OCI-LY3 (cell line): ENCODE measurements at regions not wholly inside any gene's neighbourhood (a gene's known extent, or its start where the extent isn't known, plus 50 kb on each side); places are given as distances from the start of the nearest gene placed in this dataset.

Experiments used
- H2AFZ ChIP-seq: fragments of 200-600, 300-600 bp; shearing (Covaris generic); 2 replicates; pipeline ENCODE4 v1.6.0; 2014; ENCODE audit warnings: antibody characterized with exemption, low read depth, low read length
- H3K27ac ChIP-seq: fragments of 200-600, 300-600 bp; sonication (generic); 2 replicates; pipeline ENCODE4 v1.5.1; 2014; ENCODE audit warnings: mild to moderate bottlenecking, low read length, moderate library complexity, mixed read lengths
- H3K27me3 ChIP-seq: fragments of 200-600, 300-600 bp; sonication (generic); 2 replicates; pipeline ENCODE4 v1.6.1; 2014; ENCODE audit warnings: low read depth, low read length, mixed read lengths
- H3K36me3 ChIP-seq: fragments of 200-600, 300-600 bp; sonication (generic); replicated peaks from 2 replicates; pipeline ENCODE3; 2014; ENCODE audit warnings: low read depth, low read length, mixed read lengths
- H3K4me1 ChIP-seq: fragments of 300-600, 200-600 bp; sonication (generic); 2 replicates; pipeline ENCODE4 v1.6.1; 2014; ENCODE audit warnings: low read length, mixed read lengths
- H3K4me2 ChIP-seq: fragments of 200-600, 300-600 bp; sonication (generic); 2 replicates; pipeline ENCODE4 v1.6.1; 2014; ENCODE audit warnings: low read length, mixed read lengths
- H3K4me3 ChIP-seq: fragments of 300-600, 200-600 bp; sonication (generic); 2 replicates; pipeline ENCODE4 v1.5.1; 2014; ENCODE audit warnings: antibody characterized with exemption, mild to moderate bottlenecking, low read length, moderate library complexity
- H3K79me2 ChIP-seq: fragments of 300-600, 200-600 bp; shearing (Covaris generic); 2 replicates; pipeline ENCODE4 v1.6.1; 2014; ENCODE audit warnings: mild to moderate bottlenecking, low read length, mixed read lengths
- H3K9ac ChIP-seq: fragments of 300-600, 200-600 bp; shearing (Covaris generic); 2 replicates; pipeline ENCODE4 v1.6.0; 2014; ENCODE audit warnings: mild to moderate bottlenecking, low read length, moderate library complexity
- H3K9me3 ChIP-seq: fragments of 200-600, 300-600 bp; shearing (Covaris generic); 2 replicates; pipeline ENCODE4 v1.6.1; 2014; ENCODE audit warnings: low read length, mixed read lengths; ENCODE audit not compliant: insufficient read depth
- H4K20me1 ChIP-seq: fragments of 200-600, 300-600 bp; sonication (generic); 2 replicates; pipeline ENCODE4 v1.6.1; 2016; ENCODE audit warnings: low read length, mixed read lengths; ENCODE audit not compliant: insufficient read depth
- CTCF ChIP-seq: fragments of 200-600, 300-600 bp; sonication (generic); IDR thresholded peaks from 2 replicates; pipeline ENCODE4 v1.5.1; 2014; ENCODE audit warnings: antibody characterized with exemption, low read length, low read depth
- EZH2phosphoT487 ChIP-seq: fragments of 200-600 bp; shearing (Covaris generic); IDR thresholded peaks from 2 replicates; pipeline ENCODE4 v1.6.1; 2018; ENCODE audit warnings: antibody characterized with exemption, mixed run types, low read depth

- no peaks in the 10 kb centered on the region for H3K27me3 ChIP-seq
- no peaks in the 10 kb centered on the region for H4K20me1 ChIP-seq
- no peaks in the 10 kb centered on the region for H3K36me3 ChIP-seq
- no peak overlapping the region for H2AFZ ChIP-seq
- H3K4me3 ChIP-seq: no peak overlapping the region
- H3K4me2 ChIP-seq: no peak overlapping the region
- no peaks in the 10 kb centered on the region for H3K79me2 ChIP-seq
- no peak overlapping the region for H3K9ac ChIP-seq
- H3K9me3 ChIP-seq: no peaks in the 10 kb centered on the region
- H3K27ac ChIP-seq: no peak overlapping the region
- no peaks in the 10 kb centered on the region for H3K4me1 ChIP-seq
- TF ChIP-seq EZH2phosphoT487 (no peak), CTCF (no peak)
Measured at GRCh38 chr5:57754616-57755015, 272.0 kb upstream of the ACTBL2 start.

- Histone ChIP-seq H3K79me2 (no peaks in the 10 kb centered on the region), H3K4me1 (no peaks in the 10 kb centered on the region), H3K27ac (no peak overlapping the region), H3K4me2 (no peak overlapping the region), H4K20me1 (no peaks in the 10 kb centered on the region), H2AFZ (no peak overlapping the region), H3K9me3 (no peaks in the 10 kb centered on the region), H3K9ac (no peak overlapping the region), H3K36me3 (no peaks in the 10 kb centered on the region), H3K4me3 (no peak overlapping the region), H3K27me3 (no peaks in the 10 kb centered on the region)
- TF ChIP-seq EZH2phosphoT487 (no peak), CTCF (no peak)
Measured at GRCh38 chr5:57753446-57753845, 270.8 kb upstream of the ACTBL2 start.

- H3K27me3 ChIP-seq: no peaks in the 10 kb centered on the region
- H3K36me3 ChIP-seq: no peaks in the 10 kb centered on the region
- no peak overlapping the region for H2AFZ ChIP-seq
- no peak for TF ChIP-seq CTCF
- no peak for TF ChIP-seq EZH2phosphoT487
- no peak overlapping the region for H3K9ac ChIP-seq
- no peaks in the 10 kb centered on the region for H3K4me1 ChIP-seq
- H3K4me3 ChIP-seq: no peak overlapping the region
- no peak overlapping the region for H3K27ac ChIP-seq
- no peaks in the 10 kb centered on the region for H4K20me1 ChIP-seq
- H3K79me2 ChIP-seq: no peaks in the 10 kb centered on the region
- H3K9me3 ChIP-seq: no peaks in the 10 kb centered on the region
- no peak overlapping the region for H3K4me2 ChIP-seq
Measured at GRCh38 chr5:57751710-57752109, 269.1 kb upstream of the ACTBL2 start.

GRCh38 chr5:57750891-57751290 is 268.3 kb upstream of the ACTBL2 start:
- Histone ChIP-seq H3K27ac (no peak overlapping the region), H4K20me1 (no peaks in the 10 kb centered on the region), H3K9ac (no peak overlapping the region), H2AFZ (no peak overlapping the region), H3K9me3 (no peaks in the 10 kb centered on the region), H3K27me3 (no peaks in the 10 kb centered on the region), H3K4me2 (no peak overlapping the region), H3K36me3 (no peaks in the 10 kb centered on the region), H3K79me2 (no peaks in the 10 kb centered on the region), H3K4me3 (no peak overlapping the region), H3K4me1 (no peaks in the 10 kb centered on the region)
- TF ChIP-seq CTCF: no peak
- no peak for TF ChIP-seq EZH2phosphoT487
